DOHH2 (cell line): ENCODE measurements at regions not wholly inside any gene's neighbourhood (a gene's known extent, or its start where the extent isn't known, plus 50 kb on each side); places are given as distances from the start of the nearest gene placed in this dataset.

Source experiments
- CTCF ChIP-seq: fragments of 200-600 bp; sonication (generic); IDR thresholded peaks from one replicate; pipeline ENCODE4 v1.5.1; 2014; ENCODE audit warnings: antibody characterized with exemption, mild to moderate bottlenecking, low read depth, low read length; ENCODE audit not compliant: poor library complexity, severe bottlenecking
- EZH2phosphoT487 ChIP-seq: fragments of 200-600 bp; sonication (generic); IDR thresholded peaks from 2 replicates; pipeline ENCODE4 v1.6.1; 2017; ENCODE audit warnings: borderline replicate concordance, mild to moderate bottlenecking, antibody characterized with exemption, low read length, moderate library complexity, mixed read lengths

- no peak for TF ChIP-seq CTCF
- TF ChIP-seq EZH2phosphoT487: no peak
These were observed 67.3 kb upstream of the LGALSL start for GRCh38 chr2:64386676-64387075.
